HL-60 (cell line): ENCODE measurements at regions not wholly inside any gene's neighbourhood (a gene's known extent, or its start where the extent isn't known, plus 50 kb on each side); places are given as distances from the start of the nearest gene placed in this dataset.

Experiments used
- DNase-seq, 2 experiments: peaks; one replicate each; pipeline ENCODE4 v3.0.0-alpha.2; 2010 to 2020; ENCODE audit warnings: low read depth in 1 of 2, low spot score in 1 of 2
- H3K27ac ChIP-seq: fragments of 250-450 bp; sonication (Bioruptor Pico); replicated peaks from 2 replicates; pipeline ENCODE4 v1.5.1; 2020; ENCODE audit warnings: mild to moderate bottlenecking, moderate library complexity
- H3K27me3 ChIP-seq: fragments of 250-450 bp; sonication (Bioruptor Pico); 2 replicates; pipeline ENCODE4 v1.5.1; 2021; ENCODE audit warnings: mild to moderate bottlenecking, moderate library complexity; ENCODE audit not compliant: insufficient read depth, poor library complexity, severe bottlenecking
- H3K4me3 ChIP-seq: replicated peaks from 2 replicates; pipeline ENCODE4 v1.5.1; 2011; ENCODE audit warnings: mild to moderate bottlenecking, control low read depth, low read length; ENCODE audit not compliant: insufficient read depth
- CTCF ChIP-seq: IDR thresholded peaks from one replicate; pipeline ENCODE4 v1.5.1; 2011; ENCODE audit warnings: low read length, control low read depth, inconsistent platforms; ENCODE audit not compliant: insufficient read depth
- GABPA ChIP-seq: IDR thresholded peaks from 2 replicates; pipeline ENCODE4 v1.6.1; 2012; ENCODE audit warnings: low read depth
- POLR2AphosphoS5 ChIP-seq: IDR thresholded peaks from 2 replicates; pipeline ENCODE4 v1.6.1; 2012; ENCODE audit warnings: low read depth
- REST ChIP-seq: IDR thresholded peaks from 2 replicates; pipeline ENCODE4 v1.6.1; 2012; ENCODE audit warnings: low read depth; ENCODE audit not compliant: insufficient replicate concordance
- SPI1 ChIP-seq: IDR thresholded peaks from 2 replicates; pipeline ENCODE4 v1.6.1; 2012; ENCODE audit warnings: low read depth, mild to moderate bottlenecking, borderline replicate concordance

DNA sequence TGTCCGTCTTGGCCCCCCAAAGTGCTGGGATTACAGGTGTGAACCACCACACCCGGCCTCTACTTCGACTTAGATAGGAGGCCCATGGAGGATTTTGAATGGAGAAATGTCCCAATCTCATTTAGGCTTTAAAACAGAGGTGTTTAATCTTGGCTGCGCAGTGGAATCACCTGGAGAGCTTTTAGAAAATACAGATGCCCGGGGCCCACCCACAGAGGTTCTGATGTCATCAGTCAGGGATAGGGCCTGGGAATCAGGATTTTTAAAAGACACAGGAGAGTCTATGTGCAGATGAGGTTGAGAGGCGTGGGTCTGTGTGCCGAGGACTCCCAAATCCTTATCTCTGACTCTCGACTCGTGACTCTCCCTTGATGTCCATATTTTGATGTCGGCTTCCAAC is 124.0 kb upstream of the BOD1 start:
- Histone ChIP-seq H3K27me3 (no peaks in the 10 kb centered on the region), H3K4me3 (no peak overlapping the region), H3K27ac (no peak overlapping the region)
- TF ChIP-seq CTCF (no peak), REST (no peak), GABPA (no peak), POLR2AphosphoS5 (no peak), SPI1 (no peak)
- DNase-seq: no peak

DNA sequence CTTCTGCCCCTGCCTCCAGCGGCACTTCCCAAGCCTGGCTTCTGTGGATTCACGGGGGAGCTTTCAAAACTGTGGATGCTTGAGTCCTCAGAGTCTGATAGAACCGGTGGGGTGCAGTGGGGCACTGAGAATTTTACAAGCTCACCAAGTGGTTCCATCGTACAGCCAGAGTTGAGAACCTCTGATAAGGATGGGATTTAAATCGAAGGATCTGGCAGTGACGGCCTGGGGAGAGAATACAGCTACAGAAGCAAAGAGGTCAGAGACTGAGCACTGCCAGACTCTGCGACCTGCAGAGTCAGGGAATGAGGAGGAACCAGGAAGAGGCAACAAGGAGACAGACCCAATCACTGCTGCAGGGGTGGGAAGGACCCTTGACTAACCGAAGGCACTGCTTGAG is 124.6 kb upstream of the BOD1 start:
- Histone ChIP-seq H3K4me3 (no peak overlapping the region), H3K27ac (no peak overlapping the region), H3K27me3 (no peaks in the 10 kb centered on the region)
- TF ChIP-seq GABPA (no peak), SPI1 (no peak), CTCF (no peak), REST (no peak), POLR2AphosphoS5 (no peak)
- no peak for DNase-seq

DNA sequence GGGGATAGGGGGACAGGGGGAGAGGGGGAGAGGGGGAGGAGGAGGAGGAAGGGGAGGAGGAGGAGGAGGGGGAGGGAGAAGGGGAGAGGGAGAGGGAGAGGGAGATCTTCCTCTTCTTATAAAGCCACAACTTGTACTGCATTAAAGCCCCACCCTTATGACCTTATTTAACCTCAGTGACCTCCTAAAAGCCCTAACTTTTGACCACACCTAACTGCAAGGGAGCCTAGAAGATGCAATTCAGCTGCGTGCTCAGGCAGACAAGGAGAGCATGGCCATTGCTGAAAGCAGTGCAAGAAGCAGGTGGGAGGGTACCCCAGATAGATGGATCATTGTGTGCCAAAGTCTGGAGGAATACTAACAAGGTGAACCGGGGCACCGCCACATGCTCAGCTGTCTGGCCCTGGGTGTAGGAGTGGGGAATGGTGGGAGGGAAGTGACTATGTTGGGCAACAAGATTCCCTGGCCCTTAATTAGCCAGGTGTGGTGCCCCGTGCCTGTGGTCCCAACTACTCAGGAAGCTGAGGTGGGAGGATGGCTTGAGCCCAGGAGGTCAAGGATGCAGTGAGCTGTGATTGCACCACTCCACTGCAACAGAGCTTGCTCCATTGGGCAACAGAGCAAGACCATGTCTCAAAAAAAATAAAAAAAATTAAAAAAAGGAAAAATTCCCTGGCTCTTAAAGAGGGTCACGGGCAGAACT is 125.4 kb upstream of the BOD1 start:
- DNase-seq: no peak
- TF ChIP-seq REST (no peak), GABPA (no peak), POLR2AphosphoS5 (no peak), CTCF (no peak), SPI1 (no peak)
- no peaks in the 10 kb centered on the region for H3K27me3 ChIP-seq
- H3K27ac ChIP-seq: no peak overlapping the region
- H3K4me3 ChIP-seq: no peak overlapping the region
